ENCODE measurements at regions not wholly inside any gene's neighbourhood (a gene's known extent, or its start where the extent isn't known, plus 50 kb on each side); places are given as distances from the start of the nearest gene placed in this dataset.

GRCh38 chr7:30223896-30224295 lies 60.5 kb upstream of the ZNRF2 start:
- Histone ChIP-seq H4K20me1 (ENCODE audit: insufficient read depth) (no peaks in the 10 kb centered on the region), H3K9me2 (ENCODE audit: insufficient read depth, low read length) (no peaks in the 10 kb centered on the region), H3K9ac (ENCODE audit: low read length) (no peak overlapping the region), H3K27me3 (ENCODE audit: insufficient read depth, low read depth, low read length) (no peaks in the 10 kb centered on the region), H3K4me3 (ENCODE audit: low read length) (no peak overlapping the region), H3K27ac (ENCODE audit: low read length) (no peak overlapping the region), H3F3A (ENCODE audit: insufficient read depth, low read length, poor library complexity, severe bottlenecking) (no peaks in the 10 kb centered on the region), H3K36me3 (ENCODE audit: insufficient read depth, low read length) (no peaks in the 10 kb centered on the region), H3K4me2 (ENCODE audit: low read length) (no peak overlapping the region), H2AFZ (ENCODE audit: low read depth, low read length) (no peak overlapping the region), H3K9me3 (ENCODE audit: low read length) (peaks cover 3% of the 10 kb centered on the region), H3K79me2 (replicated peaks; ENCODE audit: insufficient read depth, low read length) (no peaks in the 10 kb centered on the region)
- TF ChIP-seq EP300 (conservative IDR thresholded peaks at IDR 0.05; ENCODE audit: poor library complexity, severe bottlenecking) (no peak), SMC3 (conservative IDR thresholded peaks at IDR 0.05; ENCODE audit: poor library complexity) (no peak)

- no peaks in the 10 kb centered on the region for H3K27me3 ChIP-seq (ENCODE audit: insufficient read depth, low read depth, low read length)
- H3K79me2 ChIP-seq (replicated peaks; ENCODE audit: insufficient read depth, low read length) = no peaks in the 10 kb centered on the region
- no peaks in the 10 kb centered on the region for H4K20me1 ChIP-seq (ENCODE audit: insufficient read depth)
- no peak overlapping the region for H2AFZ ChIP-seq (ENCODE audit: low read depth, low read length)
- TF ChIP-seq RAD21 (conservative IDR thresholded peaks at IDR 0.05) (no peak), POLR2AphosphoS5 (IDR thresholded peaks at IDR 0.05) (no peak), TAF1 (IDR thresholded peaks at IDR 0.05; ENCODE audit: low read depth) (no peak), CTCF (IDR thresholded peaks at IDR 0.05; ENCODE audit: poor library complexity, severe bottlenecking) (no peak), SMC3 (conservative IDR thresholded peaks at IDR 0.05; ENCODE audit: poor library complexity) (no peak), EZH2 (IDR thresholded peaks at IDR 0.05; ENCODE audit: borderline replicate concordance, insufficient read depth, low read length, poor library complexity, severe bottlenecking) (no peak), EP300 (conservative IDR thresholded peaks at IDR 0.05; ENCODE audit: poor library complexity, severe bottlenecking) (no peak), REST (IDR thresholded peaks at IDR 0.05; ENCODE audit: borderline replicate concordance) (no peak), MXI1 (conservative IDR thresholded peaks at IDR 0.05; ENCODE audit: poor library complexity, severe bottlenecking) (no peak)
- no peak overlapping the region for H3K4me2 ChIP-seq (ENCODE audit: low read length)
- no peak overlapping the region for H3K9ac ChIP-seq (ENCODE audit: low read length)
- no peak overlapping the region for H3K4me3 ChIP-seq (ENCODE audit: low read length)
- H3K36me3 ChIP-seq (ENCODE audit: insufficient read depth, low read length) = no peaks in the 10 kb centered on the region
- H3F3A ChIP-seq (ENCODE audit: insufficient read depth, low read length, poor library complexity, severe bottlenecking) = no peaks in the 10 kb centered on the region
- H3K9me2 ChIP-seq (ENCODE audit: insufficient read depth, low read length) = no peaks in the 10 kb centered on the region
- no peak overlapping the region for H3K27ac ChIP-seq (ENCODE audit: low read length)
- no peaks in the 10 kb centered on the region for H3K9me3 ChIP-seq (ENCODE audit: low read length)
Observed at GRCh38 chr7:30224511-30225062, 59.8 kb upstream of the ZNRF2 start.

All from neural cell (in vitro differentiated cells).